HCT116 (cell line): ENCODE measurements at regions not wholly inside any gene's neighbourhood (a gene's known extent, or its start where the extent isn't known, plus 50 kb on each side); places are given as distances from the start of the nearest gene placed in this dataset.

Source experiments
- ATAC-seq: fragments of 200-7000 bp; cut with Tn5 transposase; 2 replicates; pipeline ENCODE4 v1.9.1; 2020; ENCODE audit warnings: mild to moderate bottlenecking, moderate library complexity
- BruUV-seq: library from RNA; stranded (reverse); fragments of 400-500 nt; replicated peaks from 2 replicates; lab custom pipeline; 2021; lab: Mats Ljungman, UMichigan
- CTCF ChIA-PET: fragments of 300-600 bp; sonication (Branson Sonifier 250); formaldehyde crosslinking; loops from one replicate; lab custom pipeline; 2021; ENCODE audit warnings: antibody characterized with exemption; lab: Charles Lee
- POLR2A ChIA-PET: fragments of 300-600, 350-600 bp; sonication (Branson Sonifier 250); formaldehyde crosslinking; loops from one replicate; lab custom pipeline; 2021; ENCODE audit warnings: antibody characterized with exemption; lab: Charles Lee
- RAD21 ChIA-PET, 2 experiments: fragments of 300-600 bp; sonication (Branson Sonifier 250); formaldehyde crosslinking; loops; one replicate each; lab custom pipeline; 2023; ENCODE audit warnings: low total read pairs in 2 of 2; ENCODE audit not compliant: uncharacterized antibody in 2 of 2, unreplicated experiment in 2 of 2, low non-redundant PET in 1 of 2; lab: Charles Lee
- DNase-seq: peaks from one replicate; pipeline ENCODE4 v3.0.0-alpha.2; 2010; ENCODE audit warnings: low read depth, low spot score
- H2AFZ ChIP-seq: fragments of 200-600 bp; shearing (Covaris generic), sonication (generic); 2 replicates; pipeline ENCODE4 v1.6.1; 2017; ENCODE audit warnings: low read depth, mixed run types, mixed read lengths, antibody characterized with exemption, low read length; ENCODE audit not compliant: poor library complexity, severe bottlenecking
- H3K27ac ChIP-seq: 2 replicates; pipeline ENCODE4 v1.5.1; 2012; ENCODE audit warnings: low read depth, low read length
- H3K27me3 ChIP-seq: fragments of 200-600 bp; sonication (generic); 2 replicates; pipeline ENCODE4 v1.6.1; 2016; ENCODE audit warnings: mixed run types, low read length, mixed read lengths; ENCODE audit not compliant: insufficient read depth
- H3K36me3 ChIP-seq, 2 experiments: fragments of 200-500 bp in 1 of 2; fragments of 200-600 bp in 1 of 2; sonication (Bioruptor generic) in 1 of 2; sonication (generic) in 1 of 2; 2 replicates each; pipeline versions ENCODE4 v1.5.1 to v1.6.1; 2014 to 2016; ENCODE audit warnings: low read length in 2 of 2, inconsistent platforms in 1 of 2, mixed read lengths in 1 of 2, mixed run types in 1 of 2; ENCODE audit not compliant: insufficient read depth in 2 of 2, control insufficient read depth in 1 of 2
- H3K4me1 ChIP-seq, 2 experiments: fragments of 200-600 bp in 1 of 2; sonication (generic) in 1 of 2; 2 replicates each; pipeline versions ENCODE4 v1.5.1 to v1.6.1; 2012 to 2017; ENCODE audit warnings: low read length in 2 of 2, inconsistent platforms in 1 of 2, mild to moderate bottlenecking in 1 of 2, mixed read lengths in 1 of 2, mixed run types in 1 of 2, moderate library complexity in 1 of 2; ENCODE audit not compliant: insufficient read depth in 2 of 2, control insufficient read depth in 1 of 2
- H3K4me2 ChIP-seq: fragments of 200-600 bp; sonication (generic); 2 replicates; pipeline ENCODE4 v1.6.1; 2017; ENCODE audit warnings: mixed run types, low read length, mixed read lengths
- H3K4me3 ChIP-seq, 2 experiments: fragments of 200-600 bp in 1 of 2; sonication (generic) in 1 of 2; replicated peaks in 1 of 2; 2 replicates each; pipeline ENCODE4 v1.5.1; 2011 to 2016; ENCODE audit warnings: low read length in 2 of 2, control low read depth in 1 of 2, low read depth in 1 of 2, mild to moderate bottlenecking in 1 of 2, mixed read lengths in 1 of 2, mixed run types in 1 of 2
- H3K79me2 ChIP-seq: fragments of 200-600 bp; sonication (generic); 2 replicates; pipeline ENCODE4 v1.6.1; 2017; ENCODE audit warnings: mild to moderate bottlenecking, mixed run types, low read length, moderate library complexity, mixed read lengths; ENCODE audit not compliant: insufficient read depth
- H3K9ac ChIP-seq: fragments of 200-600 bp; sonication (generic); 2 replicates; pipeline ENCODE4 v1.6.1; 2016; ENCODE audit warnings: low read length, mixed read lengths
- H3K9me2 ChIP-seq: fragments of 200-600 bp; sonication (generic), shearing (Covaris generic); 2 replicates; pipeline ENCODE4 v1.6.1; 2017; ENCODE audit warnings: mixed run types, mild to moderate bottlenecking, moderate library complexity; ENCODE audit not compliant: insufficient read depth
- H3K9me3 ChIP-seq, 2 experiments: fragments of 200-500 bp in 1 of 2; fragments of 200-600 bp in 1 of 2; sonication (Bioruptor generic) in 1 of 2; sonication (generic) in 1 of 2; 2 replicates each; pipeline ENCODE4 v1.6.1; 2014 to 2017; ENCODE audit warnings: low read length in 2 of 2, mixed read lengths in 2 of 2, inconsistent platforms in 1 of 2, low read depth in 1 of 2, mild to moderate bottlenecking in 1 of 2, mixed run types in 1 of 2, moderate library complexity in 1 of 2; ENCODE audit not compliant: control insufficient read depth in 1 of 2, insufficient read depth in 1 of 2
- H4K20me1 ChIP-seq: fragments of 200-600 bp; sonication (generic), shearing (Covaris generic); 2 replicates; pipeline ENCODE4 v1.6.1; 2017; ENCODE audit warnings: mixed run types, mild to moderate bottlenecking, moderate library complexity; ENCODE audit not compliant: insufficient read depth
- ATF3 ChIP-seq: IDR thresholded peaks from 2 replicates; pipeline ENCODE4 v1.6.1; 2012
- CBX3 ChIP-seq: IDR thresholded peaks from 2 replicates; pipeline ENCODE4 v1.6.1; 2012; ENCODE audit warnings: low read depth
- CEBPB ChIP-seq: IDR thresholded peaks from 2 replicates; pipeline ENCODE4 v1.6.1; 2012; ENCODE audit warnings: low read depth
- CTCF ChIP-seq, 3 experiments: fragments of 200-600 bp in 1 of 3; sonication (generic) in 1 of 3; IDR thresholded peaks in 2 of 3; conservative IDR thresholded peaks in 1 of 3; 2 replicates each; pipeline ENCODE4 v1.5.1; 2012 to 2017; ENCODE audit warnings: low read depth in 2 of 3, low read length in 2 of 3, antibody characterized with exemption in 1 of 3, borderline replicate concordance in 1 of 3, control low read depth in 1 of 3, mild to moderate bottlenecking in 1 of 3, mixed read lengths in 1 of 3, mixed run types in 1 of 3, moderate library complexity in 1 of 3; ENCODE audit not compliant: insufficient read depth in 1 of 3
- EGR1 ChIP-seq: IDR thresholded peaks from 2 replicates; pipeline ENCODE4 v1.6.1; 2012; ENCODE audit warnings: low read depth
- ELF1 ChIP-seq: IDR thresholded peaks from 2 replicates; pipeline ENCODE4 v1.6.1; 2012; ENCODE audit warnings: low read depth, borderline replicate concordance
- EZH2phosphoT487 ChIP-seq: fragments of 200-600 bp; IDR thresholded peaks from 2 replicates; pipeline ENCODE4 v1.6.1; 2018; ENCODE audit warnings: antibody characterized with exemption, borderline replicate concordance
- MAX ChIP-seq: IDR thresholded peaks from 2 replicates; pipeline ENCODE4 v1.6.1; 2012
- POLR2A ChIP-seq: IDR thresholded peaks from 2 replicates; pipeline ENCODE4 v1.7.0; 2011; ENCODE audit warnings: borderline replicate concordance; ENCODE audit not compliant: insufficient read depth, insufficient read length; ENCODE audit errors: extremely low read depth
- POLR2AphosphoS5 ChIP-seq: IDR thresholded peaks from 2 replicates; pipeline ENCODE4 v1.6.1; 2011; ENCODE audit warnings: mild to moderate bottlenecking, low read depth, low read length, moderate library complexity
- RAD21 ChIP-seq: IDR thresholded peaks from 2 replicates; pipeline ENCODE4 v1.6.1; 2012; ENCODE audit warnings: low read depth, mild to moderate bottlenecking
- SIN3A ChIP-seq: IDR thresholded peaks from 2 replicates; pipeline ENCODE4 v1.6.1; 2012; ENCODE audit warnings: low read depth
- SRF ChIP-seq: IDR thresholded peaks from 2 replicates; pipeline ENCODE4 v1.6.1; 2012; ENCODE audit warnings: low read depth
- TCF7L2 ChIP-seq: IDR thresholded peaks from 2 replicates; pipeline ENCODE4 v1.7.0; 2011; ENCODE audit warnings: borderline replicate concordance, inconsistent platforms; ENCODE audit not compliant: insufficient read depth, insufficient read length; ENCODE audit errors: extremely low read depth
- YY1 ChIP-seq: IDR thresholded peaks from 2 replicates; pipeline ENCODE4 v1.6.1; 2011; ENCODE audit warnings: low read length, low read depth, moderate library complexity, mild to moderate bottlenecking; ENCODE audit not compliant: insufficient replicate concordance; ENCODE audit errors: extremely low read depth
- ZBTB33 ChIP-seq: IDR thresholded peaks from 2 replicates; pipeline ENCODE4 v1.6.1; 2011; ENCODE audit warnings: mild to moderate bottlenecking, low read length, moderate library complexity; ENCODE audit not compliant: insufficient replicate concordance; ENCODE audit errors: extremely low read depth
- intact Hi-C: fragments of 100-400 bp; cut with micrococcal nuclease; formaldehyde crosslinking; loops from 2 replicates; pipeline ENCODE4 v1.10.0; 2022

GRCh38 chr10:4057725-4058513, 272.9 kb upstream of the KLF6 start (continued):
- no peak for TF ChIP-seq CTCF (IDR thresholded peaks at IDR 0.05 in 2 of 3, conservative IDR thresholded peaks at IDR 0.05 in 1 of 3; ENCODE audit: borderline replicate concordance in 1 of 3, insufficient read depth in 1 of 3, low read depth in 2 of 3, low read length in 2 of 3)
- TF ChIP-seq POLR2AphosphoS5, result no peak
- TF ChIP-seq, all 23 proteins: peak for 0

GRCh38 chr10:4057021-4057420, 272.0 kb upstream of the KLF6 start:
- Histone ChIP-seq H3K79me2 (no peaks in the 10 kb centered on the region), H3K4me3 (no peak overlapping the region), H3K9me3 (no peaks in the 10 kb centered on the region), H4K20me1 (no peaks in the 10 kb centered on the region), H3K9ac (no peak overlapping the region), H3K27me3 (no peaks in the 10 kb centered on the region), H3K27ac (no peak overlapping the region), H3K9me2 (no peaks in the 10 kb centered on the region), H2AFZ (no peak overlapping the region), H3K4me1 (no peaks in the 10 kb centered on the region), H3K36me3 (no peaks in the 10 kb centered on the region), H3K4me2 (no peak overlapping the region)
- TF ChIP-seq ELF1 (no peak), YY1 (no peak), MAX (no peak), ZBTB33 (no peak), POLR2A (no peak), CBX3 (no peak), EGR1 (no peak), SIN3A (no peak), SRF (no peak), CTCF (IDR thresholded peaks at IDR 0.05 in 2 of 3, conservative IDR thresholded peaks at IDR 0.05 in 1 of 3; ENCODE audit: borderline replicate concordance in 1 of 3, insufficient read depth in 1 of 3, low read depth in 2 of 3, low read length in 2 of 3) (no peak), EZH2phosphoT487 (no peak), ATF3 (no peak), RAD21 (no peak), POLR2AphosphoS5 (no peak), TCF7L2 (no peak), CEBPB (no peak)
- ATAC-seq, result no peak
- ChIA-PET POLR2A (no interaction called here), CTCF (no interaction called here), RAD21 (no interaction called here)
- intact Hi-C loops, result no loop called here
- no peak for DNase-seq
- no TSS peak for BruUV-seq
